GM03348 (cell line): ENCODE measurements at regions not wholly inside any gene's neighbourhood (a gene's known extent, or its start where the extent isn't known, plus 50 kb on each side); places are given as distances from the start of the nearest gene placed in this dataset.

Source experiments
- DNase-seq: peaks from one replicate; pipeline ENCODE4 v3.0.0; 2012; ENCODE audit warnings: low spot score

DNA sequence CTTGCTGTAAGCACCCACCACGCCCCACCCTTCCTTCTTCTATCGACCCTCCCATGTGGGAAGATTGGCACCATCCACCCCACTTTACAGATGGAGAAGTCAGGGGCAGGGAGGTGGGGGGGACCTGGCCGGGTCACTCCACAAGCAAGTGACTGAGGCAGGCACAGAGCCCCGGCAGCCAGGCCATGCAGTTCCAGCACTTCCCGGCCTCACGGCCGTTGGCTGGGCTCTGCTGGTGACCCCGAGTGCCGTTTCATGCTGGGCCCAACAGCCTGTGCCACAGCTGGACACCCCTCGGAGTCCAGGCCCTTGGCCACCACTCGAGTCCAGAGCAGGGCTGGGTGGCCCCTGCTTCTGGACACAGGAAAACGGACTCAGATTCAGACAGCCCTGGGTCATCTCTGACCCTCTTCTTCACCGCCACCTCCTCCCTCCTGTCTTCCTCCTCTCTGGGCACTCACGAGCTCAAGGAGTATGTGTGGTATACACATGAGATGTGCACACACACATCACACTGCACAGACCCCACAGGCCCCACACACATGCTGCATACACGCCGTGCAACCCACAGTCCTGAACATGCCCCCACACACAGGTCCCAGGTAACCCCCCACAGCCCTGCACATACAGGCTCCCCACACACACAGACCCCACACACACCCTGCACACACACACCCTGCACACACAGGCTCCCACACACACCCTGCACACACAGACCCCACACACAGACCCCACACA is 89.3 kb upstream of the GPC1 start:
- no peak for DNase-seq

- no peak for DNase-seq
Measured at GRCh38 chr2:240346753-240347372, 88.6 kb upstream of the GPC1 start.

DNA sequence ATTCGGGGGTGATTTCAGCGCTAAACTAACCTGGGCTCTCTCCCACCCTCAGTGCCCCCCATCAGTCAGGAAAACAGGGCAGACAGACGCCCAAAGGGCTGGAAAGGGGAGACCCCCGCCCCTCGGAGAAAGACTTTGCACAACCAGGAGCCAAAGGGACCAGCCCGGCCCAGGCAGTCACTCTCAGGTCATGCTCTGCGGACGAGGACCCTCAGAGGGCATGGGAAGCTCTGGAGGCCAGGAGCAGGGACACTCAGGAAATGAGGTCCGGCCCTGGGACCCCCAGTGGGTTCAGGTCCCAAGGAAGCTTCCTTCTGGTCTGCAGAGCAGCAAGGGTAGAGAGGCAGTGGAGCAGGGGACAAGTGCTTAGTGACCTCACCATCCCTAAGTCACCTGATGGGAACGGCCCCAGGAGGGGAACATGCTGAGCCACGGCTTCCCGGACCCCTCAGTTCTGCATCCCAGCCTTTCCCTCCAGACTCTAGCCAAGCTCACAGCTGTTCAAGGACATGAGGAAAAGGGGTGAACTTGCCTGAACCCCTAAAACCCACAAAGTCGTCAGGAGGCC is 88.0 kb upstream of the GPC1 start:
- DNase-seq, result no peak

DNA sequence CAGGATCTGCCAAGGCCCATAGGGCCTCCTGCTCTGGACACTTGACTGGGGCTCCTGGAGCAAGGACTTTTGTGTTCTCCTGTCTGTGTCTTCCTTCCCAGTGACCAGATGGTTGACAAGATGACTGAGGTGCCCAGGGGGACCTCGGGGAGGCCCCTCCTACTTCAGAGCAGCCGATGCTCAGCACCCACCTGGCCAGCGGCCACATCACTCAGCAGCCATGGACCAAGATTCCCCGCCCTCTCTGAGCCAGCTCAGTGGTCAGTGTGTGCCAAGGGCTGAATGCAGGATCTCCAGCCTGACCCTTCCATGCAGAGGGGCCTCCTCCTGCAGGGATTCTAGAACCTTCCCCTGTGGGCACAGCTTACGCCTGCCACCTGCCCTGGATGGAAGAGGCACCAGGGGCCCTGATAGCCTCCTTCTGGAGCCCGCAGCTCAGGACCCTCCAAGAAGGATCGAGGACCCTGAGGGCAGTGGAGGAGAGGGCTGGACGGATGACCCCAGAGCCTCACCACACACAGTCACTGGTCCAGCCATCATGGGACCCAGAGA is 87.4 kb upstream of the GPC1 start:
- DNase-seq, result no peak

- DNase-seq, result no peak
Measured at GRCh38 chr2:240348522-240348921, 86.9 kb upstream of the GPC1 start.

- no peak for DNase-seq
Measured at GRCh38 chr2:240349133-240350005, 86.1 kb upstream of the GPC1 start.

- no peak for DNase-seq
Measured at GRCh38 chr2:240350006-240350355, 85.5 kb upstream of the GPC1 start.

DNA sequence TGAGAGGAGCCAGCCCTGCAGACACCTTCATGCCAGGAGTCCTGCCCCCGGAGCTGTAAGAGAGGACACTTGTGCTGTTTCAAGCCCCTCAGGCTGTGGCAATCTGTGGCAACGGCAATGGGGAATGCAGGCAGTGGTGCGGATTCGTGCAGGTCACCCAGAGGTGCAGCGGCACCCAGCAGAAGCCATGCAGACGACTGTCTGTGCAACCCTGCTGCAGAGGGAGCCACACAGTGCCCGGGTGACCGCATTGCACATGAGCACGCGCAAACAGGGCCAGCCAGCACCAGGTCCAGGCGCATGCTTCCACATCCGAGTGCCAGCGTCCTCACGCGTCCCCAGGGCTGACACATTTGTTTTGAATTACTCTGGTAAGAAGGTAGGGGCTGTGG is 84.8 kb upstream of the GPC1 start:
- DNase-seq, result peak; percentile 38

DNA sequence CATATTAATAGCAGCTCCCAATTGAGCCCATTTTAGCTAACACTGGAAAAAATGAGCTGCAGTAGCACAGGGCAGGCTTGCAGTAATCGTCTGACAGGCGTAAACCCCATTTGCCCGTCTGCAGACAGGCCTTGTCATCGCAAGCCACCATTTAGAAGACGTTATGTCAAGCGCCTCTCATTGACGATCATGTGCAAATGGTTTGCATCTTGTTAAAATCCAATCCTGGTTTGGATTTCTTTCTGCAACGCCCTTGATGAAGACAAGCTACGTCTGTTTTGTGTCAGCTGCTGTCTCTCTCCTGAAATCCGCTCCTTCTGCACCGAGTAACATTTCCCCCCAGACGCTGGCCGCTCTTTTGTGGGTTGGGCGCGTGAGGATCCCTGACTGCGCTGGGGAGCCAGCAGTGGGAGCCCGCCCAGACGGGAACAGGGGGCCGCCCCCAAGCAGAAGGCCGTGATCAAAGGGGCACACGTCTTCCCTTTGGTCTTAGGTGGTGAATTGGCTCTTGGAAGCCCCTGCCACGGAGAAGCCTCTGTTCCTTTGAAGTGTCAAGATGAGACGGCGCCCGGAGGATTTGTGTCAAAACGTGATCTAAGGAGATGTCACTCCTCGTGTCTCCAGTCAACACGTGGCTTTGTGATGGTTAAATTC is 84.2 kb upstream of the GPC1 start:
- DNase-seq, result peak; percentile 30

GRCh38 chr2:240351826-240352426 is 83.5 kb upstream of the GPC1 start:
- DNase-seq, result no peak

DNA sequence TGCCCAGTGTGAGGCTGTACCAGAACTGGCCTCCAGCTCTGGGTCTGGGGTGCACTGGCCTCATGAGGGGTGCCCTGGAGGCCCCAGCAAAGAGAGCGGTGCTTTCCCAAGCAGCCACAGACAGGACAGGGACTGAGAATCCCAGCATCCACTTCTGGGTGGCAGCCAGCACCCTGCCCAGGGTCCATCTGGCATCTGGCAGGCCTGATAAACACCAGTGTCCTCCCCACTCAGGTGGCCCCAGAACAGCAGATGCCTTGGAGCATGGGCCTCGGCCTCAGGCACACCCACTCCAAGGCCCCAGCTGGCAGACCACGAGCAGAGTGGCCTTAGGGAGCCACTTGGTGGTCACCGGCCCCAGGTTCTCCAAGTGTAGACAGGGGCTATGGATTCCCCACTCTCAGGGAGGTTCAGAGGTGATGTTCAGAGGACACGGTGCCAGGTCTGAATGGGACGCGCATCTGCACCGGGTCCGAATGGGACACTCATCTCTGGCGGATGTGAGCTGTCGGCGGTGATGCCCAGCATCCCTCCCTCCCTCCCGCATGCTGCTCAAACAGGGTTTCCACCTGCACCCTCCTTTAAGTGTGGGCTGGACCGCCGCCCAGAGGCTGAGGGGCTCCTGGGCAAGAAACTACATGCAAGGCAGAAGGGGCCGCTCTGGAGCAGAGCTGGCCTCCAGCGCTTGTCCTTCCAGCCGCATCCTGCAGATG is 82.2 kb upstream of the GPC1 start:
- DNase-seq, result no peak

GRCh38 chr2:240353944-240354343 is 81.5 kb upstream of the GPC1 start:
- no peak for DNase-seq

- DNase-seq, result no peak
Measured at GRCh38 chr2:240355001-240355891, 80.2 kb upstream of the GPC1 start.

GRCh38 chr2:240355962-240356361 is 79.5 kb upstream of the GPC1 start:
- DNase-seq, result no peak

DNA sequence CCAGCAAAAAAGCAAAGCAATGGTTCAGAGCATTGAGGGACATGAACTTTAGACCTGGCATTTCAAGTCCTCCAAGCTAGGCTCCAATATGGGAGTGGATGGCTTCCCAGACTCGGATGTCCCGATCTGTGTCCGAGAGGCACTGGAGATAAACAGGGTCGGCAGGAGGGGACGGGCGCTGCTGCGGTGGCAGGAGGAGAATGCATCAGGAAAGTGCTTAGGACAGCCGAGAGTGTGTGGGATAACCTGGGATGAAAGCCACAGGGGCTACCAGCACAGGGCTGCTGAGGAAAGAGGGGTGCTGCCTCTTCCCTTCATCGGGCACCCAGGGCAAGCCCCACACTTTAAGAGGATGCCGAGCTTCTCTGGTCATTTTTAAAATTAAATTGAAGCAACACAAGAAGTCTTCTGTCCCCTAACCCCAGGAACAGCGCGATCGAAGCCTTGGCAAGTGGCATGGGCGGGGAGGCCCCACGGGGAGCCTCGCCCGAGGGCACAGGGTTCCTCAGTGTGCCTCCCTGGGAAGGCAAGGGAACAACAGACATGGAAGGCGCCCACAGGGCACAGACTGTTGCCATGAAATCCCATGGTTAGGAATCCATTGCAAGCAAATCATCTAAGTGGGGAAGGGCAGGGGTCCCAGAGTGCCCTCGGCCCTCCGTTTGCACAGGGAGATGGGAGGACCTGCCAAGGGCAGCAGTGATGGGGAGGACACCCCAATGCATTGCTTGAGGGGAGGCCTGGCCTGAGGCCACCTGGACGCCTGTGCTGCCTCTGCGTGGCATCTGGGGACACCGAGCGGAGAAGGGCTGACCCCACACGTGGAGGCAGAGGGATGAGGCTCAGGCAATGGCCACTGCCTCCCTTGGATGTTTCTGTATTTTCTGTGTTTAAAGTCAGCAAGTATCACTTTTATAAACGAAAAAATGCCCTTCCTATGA is 78.5 kb upstream of the GPC1 start:
- DNase-seq, result no peak

- DNase-seq, result no peak
Measured at GRCh38 chr2:240357641-240358012, 77.8 kb upstream of the GPC1 start.

- DNase-seq, result no peak
Measured at GRCh38 chr2:240358080-240358479, 77.4 kb upstream of the GPC1 start.

- DNase-seq, result no peak
Measured at GRCh38 chr2:240358821-240359397, 76.6 kb upstream of the GPC1 start.
